BE2C (cell line): ENCODE measurements at regions not wholly inside any gene's neighbourhood (a gene's known extent, or its start where the extent isn't known, plus 50 kb on each side); places are given as distances from the start of the nearest gene placed in this dataset.

ENCODE experiments used
- DNase-seq: peaks from one replicate; pipeline ENCODE4 v3.0.0-alpha.2; 2020
- H3K27me3 ChIP-seq: fragments of 250-450 bp; sonication (Bioruptor Pico); 2 replicates; pipeline ENCODE4 v1.5.1; 2020; ENCODE audit warnings: mild to moderate bottlenecking
- H3K36me3 ChIP-seq: fragments of 250-450 bp; sonication (Bioruptor Pico); 2 replicates; pipeline ENCODE4 v1.5.1; 2020; ENCODE audit warnings: mild to moderate bottlenecking
- H3K4me1 ChIP-seq: fragments of 250-450 bp; sonication (Bioruptor Pico); 2 replicates; pipeline ENCODE4 v1.5.1; 2020
- H3K4me3 ChIP-seq: 2 replicates; pipeline ENCODE4 v1.5.1; 2011; ENCODE audit warnings: low read depth, low read length
- H3K9me3 ChIP-seq: fragments of 250-450 bp; sonication (Bioruptor Pico); 2 replicates; pipeline ENCODE4 v1.5.1; 2020
- CTCF ChIP-seq: IDR thresholded peaks from 2 replicates; pipeline ENCODE4 v1.5.1; 2012; ENCODE audit warnings: mild to moderate bottlenecking, low read depth, low read length

- TF ChIP-seq CTCF, result no peak
- no peak overlapping the region for H3K4me3 ChIP-seq
- DNase-seq, result no peak
- H3K4me1 ChIP-seq, result no peaks in the 10 kb centered on the region
- no peaks in the 10 kb centered on the region for H3K27me3 ChIP-seq
- no peaks in the 10 kb centered on the region for H3K36me3 ChIP-seq
- no peaks in the 10 kb centered on the region for H3K9me3 ChIP-seq
These were observed 1077.4 kb upstream of the ATXN7L3B start for GRCh38 chr12:73460212-73460611.

GRCh38 chr12:73465106-73465505, 1072.5 kb upstream of the ATXN7L3B start:
- Histone ChIP-seq H3K4me3 (no peak overlapping the region), H3K4me1 (no peaks in the 10 kb centered on the region), H3K9me3 (no peaks in the 10 kb centered on the region), H3K27me3 (no peaks in the 10 kb centered on the region), H3K36me3 (no peaks in the 10 kb centered on the region)
- TF ChIP-seq CTCF, result no peak
- DNase-seq, result no peak

GRCh38 chr12:73486256-73486655, 1051.4 kb upstream of the ATXN7L3B start:
- no peak for DNase-seq
- TF ChIP-seq CTCF, result no peak
- Histone ChIP-seq H3K9me3 (no peaks in the 10 kb centered on the region; the same call in 1 of the 2 replicates), H3K4me3 (no peak overlapping the region), H3K36me3 (no peaks in the 10 kb centered on the region), H3K4me1 (no peaks in the 10 kb centered on the region), H3K27me3 (no peaks in the 10 kb centered on the region)

GRCh38 chr12:73506611-73507010, 1031.0 kb upstream of the ATXN7L3B start:
- Histone ChIP-seq H3K36me3 (no peaks in the 10 kb centered on the region), H3K4me1 (no peaks in the 10 kb centered on the region), H3K27me3 (no peaks in the 10 kb centered on the region), H3K4me3 (no peak overlapping the region), H3K9me3 (no peaks in the 10 kb centered on the region)
- TF ChIP-seq CTCF, result no peak
- DNase-seq, result no peak

- H3K4me3 ChIP-seq, result no peak overlapping the region
- TF ChIP-seq CTCF, result no peak
- H3K9me3 ChIP-seq, result no peaks in the 10 kb centered on the region
- no peaks in the 10 kb centered on the region for H3K27me3 ChIP-seq
- no peaks in the 10 kb centered on the region for H3K36me3 ChIP-seq
- no peaks in the 10 kb centered on the region for H3K4me1 ChIP-seq
- no peak for DNase-seq
These were observed 1023.0 kb upstream of the ATXN7L3B start for GRCh38 chr12:73514672-73515071.

GRCh38 chr12:73517859-73518258, 1019.8 kb upstream of the ATXN7L3B start:
- Histone ChIP-seq H3K4me1 (no peaks in the 10 kb centered on the region), H3K36me3 (no peaks in the 10 kb centered on the region), H3K27me3 (no peaks in the 10 kb centered on the region), H3K4me3 (no peak overlapping the region), H3K9me3 (no peaks in the 10 kb centered on the region)
- DNase-seq, result no peak
- TF ChIP-seq CTCF, result no peak
